ENCODE measurements at regions not wholly inside any gene's neighbourhood (a gene's known extent, or its start where the extent isn't known, plus 50 kb on each side); places are given as distances from the start of the nearest gene placed in this dataset.

- no peak for TF ChIP-seq CTCF (IDR thresholded peaks at IDR 0.05 in 8 of 11, conservative IDR thresholded peaks at IDR 0.05 in 3 of 11)
- TF ChIP-seq POLR2AphosphoS5 (IDR thresholded peaks at IDR 0.05) = no peak
These were observed 274.3 kb downstream of the GAS1 start for GRCh38 chr9:86672966-86673365.

Data from spleen (tissue), 7 donors.